ENCODE measurements at regions not wholly inside any gene's neighbourhood (a gene's known extent, or its start where the extent isn't known, plus 50 kb on each side); places are given as distances from the start of the nearest gene placed in this dataset.

DNA sequence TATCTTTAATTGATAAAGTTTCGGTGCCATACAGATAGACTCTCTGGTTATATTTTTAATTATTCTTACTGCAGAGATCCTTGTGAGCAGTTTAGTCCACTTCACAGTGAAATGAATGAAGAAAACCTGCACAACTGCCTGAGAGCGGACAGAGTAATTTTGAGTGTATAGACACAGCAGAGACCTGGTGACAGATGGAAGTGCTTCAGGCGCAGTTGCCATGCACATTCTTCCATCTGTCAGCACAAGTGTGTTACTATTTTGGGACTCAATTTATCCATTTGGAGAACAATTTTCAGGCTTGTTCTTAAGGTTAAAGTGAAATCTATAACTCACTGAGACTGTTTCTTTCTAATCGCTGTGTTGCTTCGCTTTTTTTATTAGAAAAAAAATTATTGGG lies 147.8 kb upstream of the SPHKAP start:
- TF ChIP-seq, protein P1, sequence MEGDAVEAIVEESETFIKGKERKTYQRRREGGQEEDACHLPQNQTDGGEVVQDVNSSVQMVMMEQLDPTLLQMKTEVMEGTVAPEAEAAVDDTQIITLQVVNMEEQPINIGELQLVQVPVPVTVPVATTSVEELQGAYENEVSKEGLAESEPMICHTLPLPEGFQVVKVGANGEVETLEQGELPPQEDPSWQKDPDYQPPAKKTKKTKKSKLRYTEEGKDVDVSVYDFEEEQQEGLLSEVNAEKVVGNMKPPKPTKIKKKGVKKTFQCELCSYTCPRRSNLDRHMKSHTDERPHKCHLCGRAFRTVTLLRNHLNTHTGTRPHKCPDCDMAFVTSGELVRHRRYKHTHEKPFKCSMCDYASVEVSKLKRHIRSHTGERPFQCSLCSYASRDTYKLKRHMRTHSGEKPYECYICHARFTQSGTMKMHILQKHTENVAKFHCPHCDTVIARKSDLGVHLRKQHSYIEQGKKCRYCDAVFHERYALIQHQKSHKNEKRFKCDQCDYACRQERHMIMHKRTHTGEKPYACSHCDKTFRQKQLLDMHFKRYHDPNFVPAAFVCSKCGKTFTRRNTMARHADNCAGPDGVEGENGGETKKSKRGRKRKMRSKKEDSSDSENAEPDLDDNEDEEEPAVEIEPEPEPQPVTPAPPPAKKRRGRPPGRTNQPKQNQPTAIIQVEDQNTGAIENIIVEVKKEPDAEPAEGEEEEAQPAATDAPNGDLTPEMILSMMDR (IDR thresholded peaks at IDR 0.05; ENCODE audit: borderline replicate concordance, insufficient read depth, low read depth, low read length) = no peak
- H3K4me3 ChIP-seq (ENCODE audit: low read depth, low read length) = no peak overlapping the region

DNA sequence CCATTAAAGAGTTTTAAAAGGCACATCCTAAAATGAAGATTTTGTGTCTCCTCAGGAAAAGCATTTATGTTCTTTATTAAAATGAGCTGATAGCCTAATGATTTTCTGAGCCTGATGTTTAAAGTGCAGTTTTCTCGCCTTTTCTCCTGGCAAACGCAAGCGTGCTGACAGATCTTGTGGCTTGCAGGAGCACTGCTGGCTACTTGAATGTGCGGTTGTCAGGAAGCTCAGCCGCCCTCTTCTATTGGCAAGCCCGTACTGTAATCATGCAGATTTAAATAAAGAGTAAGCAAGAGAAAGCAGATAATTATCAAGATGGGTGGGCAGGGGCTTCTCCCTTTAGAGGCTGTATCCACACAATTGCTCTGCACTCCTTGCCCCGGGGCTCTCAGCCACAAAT lies 139.5 kb upstream of the SPHKAP start:
- no peak overlapping the region for H3K4me3 ChIP-seq (ENCODE audit: low read depth, low read length)
- TF ChIP-seq, protein P1 (IDR thresholded peaks at IDR 0.05; ENCODE audit: borderline replicate concordance, insufficient read depth, low read depth, low read length) = no peak

DNA sequence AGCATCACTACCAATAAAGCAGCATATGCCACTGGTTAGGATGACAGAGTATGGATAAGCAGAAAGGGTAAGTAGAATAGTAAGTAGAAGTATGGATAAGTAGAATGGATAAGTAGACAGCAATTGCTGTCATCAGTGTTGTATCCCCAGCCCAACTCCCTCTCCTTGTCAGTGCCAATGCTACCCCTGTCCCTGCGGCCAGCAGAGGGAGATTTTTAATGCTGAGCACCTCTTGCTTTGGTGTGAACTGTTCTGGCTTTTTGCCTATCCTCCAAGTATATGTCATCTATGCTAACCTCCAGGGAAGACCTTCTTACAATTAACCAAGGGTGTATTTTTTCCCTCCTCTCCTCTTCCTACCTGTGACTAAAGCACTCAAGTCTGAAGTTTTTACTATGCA lies 136.7 kb upstream of the SPHKAP start:
- no peak overlapping the region for H3K4me3 ChIP-seq (ENCODE audit: low read depth, low read length)
- TF ChIP-seq, protein P1 (IDR thresholded peaks at IDR 0.05; ENCODE audit: borderline replicate concordance, insufficient read depth, low read depth, low read length) = peak; percentile 33; the same call in 1 of the 2 replicates

DNA sequence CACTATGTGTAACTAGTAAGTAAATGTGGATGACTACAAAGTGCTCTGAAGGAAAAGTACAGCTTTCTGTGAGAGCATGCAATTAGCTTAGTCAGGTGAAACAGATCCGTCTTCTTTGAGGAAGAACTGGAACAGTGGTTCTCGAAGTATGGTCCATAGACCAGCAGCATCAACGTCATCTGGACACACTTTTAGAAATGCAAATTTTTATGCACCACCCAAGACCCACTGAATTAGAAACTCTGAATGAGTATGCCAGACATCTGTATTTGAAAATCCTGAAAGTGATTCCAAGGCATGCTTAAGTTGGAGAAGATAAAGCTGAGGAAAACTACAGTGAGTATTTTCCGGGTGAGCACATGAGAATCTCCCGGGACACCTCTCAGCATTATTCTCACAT lies 130.7 kb upstream of the SPHKAP start:
- TF ChIP-seq, protein P1 (IDR thresholded peaks at IDR 0.05; ENCODE audit: borderline replicate concordance, insufficient read depth, low read depth, low read length) = no peak
- no peak overlapping the region for H3K4me3 ChIP-seq (ENCODE audit: low read depth, low read length)

DNA sequence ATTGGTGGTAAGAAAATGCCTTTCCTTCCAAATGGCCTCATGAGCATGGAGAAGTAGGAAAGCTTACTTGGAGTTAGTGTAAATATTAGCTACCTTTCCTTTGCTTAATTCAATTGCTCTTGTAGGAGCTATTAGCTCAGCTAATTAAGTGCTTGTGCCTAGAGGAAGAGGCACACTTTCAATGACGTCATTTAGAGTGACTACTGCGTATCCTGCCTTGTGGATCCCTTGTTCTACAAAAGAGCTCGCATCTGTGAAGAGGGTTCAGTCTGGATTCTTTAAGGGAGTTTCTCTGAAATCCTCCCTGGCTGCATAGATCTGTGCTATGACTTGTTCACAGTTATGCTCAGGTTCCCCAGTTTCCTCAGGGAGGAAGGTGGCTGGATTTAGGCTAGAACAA lies 122.5 kb upstream of the SPHKAP start:
- TF ChIP-seq, protein P1 (IDR thresholded peaks at IDR 0.05; ENCODE audit: borderline replicate concordance, insufficient read depth, low read depth, low read length) = no peak
- no peak overlapping the region for H3K4me3 ChIP-seq (ENCODE audit: low read depth, low read length)

DNA sequence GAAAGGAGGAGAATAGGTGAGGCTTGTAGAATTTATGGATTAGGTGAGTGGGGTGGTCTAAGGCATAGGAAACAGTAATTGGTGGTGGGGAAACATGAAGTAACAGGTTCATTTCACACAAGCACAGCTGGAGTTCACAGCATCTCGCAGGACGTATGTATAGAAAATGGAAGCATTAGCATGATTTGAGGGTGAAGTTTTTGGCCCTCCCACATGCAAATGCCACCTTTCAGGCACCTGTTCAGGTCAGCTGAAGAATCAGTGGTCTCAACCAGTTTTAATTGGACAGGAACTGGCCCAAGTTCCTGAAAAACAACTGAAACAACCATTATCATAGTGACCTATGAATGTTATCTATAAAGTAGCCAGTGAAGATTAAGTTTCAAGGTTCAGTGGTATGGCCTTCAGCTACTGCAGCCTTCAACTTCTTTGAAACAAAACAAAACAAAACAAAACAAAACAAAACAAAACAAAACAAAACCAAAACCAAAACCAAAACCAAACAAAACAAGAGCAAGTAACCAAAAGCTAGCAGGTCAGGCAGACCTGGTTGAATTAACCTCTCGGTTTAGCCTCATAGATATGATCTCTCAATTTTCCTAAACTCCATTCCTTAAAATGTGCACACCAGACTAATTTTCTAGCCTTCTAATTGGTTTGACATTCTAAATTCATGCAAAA lies 102.1 kb upstream of the SPHKAP start:
- TF ChIP-seq, protein P1 (IDR thresholded peaks at IDR 0.05; ENCODE audit: borderline replicate concordance, insufficient read depth, low read depth, low read length) = no peak
- H3K4me3 ChIP-seq (ENCODE audit: low read depth, low read length) = no peak overlapping the region

DNA sequence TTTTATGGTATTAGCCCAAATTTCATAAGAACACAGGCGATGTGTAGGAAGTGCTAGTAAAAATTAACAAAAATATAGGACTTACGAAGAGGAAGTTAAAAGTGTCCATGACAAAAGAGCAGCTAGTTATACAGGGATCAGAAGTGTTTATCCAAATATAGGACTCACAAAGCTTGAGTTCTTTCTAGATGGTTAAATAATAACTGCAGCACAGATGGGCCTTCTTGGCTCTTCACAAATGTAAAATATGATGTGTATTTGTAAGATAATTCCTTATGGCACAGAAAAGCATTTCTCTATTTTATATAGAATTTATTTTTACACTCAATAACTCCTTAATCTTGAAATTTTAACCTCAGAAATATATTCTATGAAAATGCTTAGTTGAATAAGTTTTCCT lies 100.9 kb upstream of the SPHKAP start:
- H3K4me3 ChIP-seq (ENCODE audit: low read depth, low read length) = no peak overlapping the region
- TF ChIP-seq, protein P1 (IDR thresholded peaks at IDR 0.05; ENCODE audit: borderline replicate concordance, insufficient read depth, low read depth, low read length) = no peak

Measured in GM12875 (cell line).